A549 (cell line): ENCODE measurements at regions not wholly inside any gene's neighbourhood (a gene's known extent, or its start where the extent isn't known, plus 50 kb on each side); places are given as distances from the start of the nearest gene placed in this dataset.

Source experiments
- CHD4 ChIP-seq: fragments of 200-600 bp; sonication (generic); IDR thresholded peaks from 2 replicates; pipeline ENCODE4 v1.6.1; 2016; ENCODE audit warnings: antibody characterized with exemption, mild to moderate bottlenecking, borderline replicate concordance
- EHMT2 ChIP-seq: fragments of 200-600 bp; sonication (generic); IDR thresholded peaks from 2 replicates; pipeline ENCODE4 v1.6.1; 2016; ENCODE audit warnings: antibody characterized with exemption, low read depth, mild to moderate bottlenecking, moderate library complexity
- EP300 ChIP-seq, 2 experiments: fragments of >200 bp; sonication (Bioruptor Twin); formaldehyde crosslinking; IDR thresholded peaks; 2 replicates in 1 of 2; 3 replicates in 1 of 2; pipeline ENCODE4 v1.6.1; 2016 to 2017
- JUNB ChIP-seq: fragments of >200 bp; sonication (Bioruptor Twin); formaldehyde crosslinking; IDR thresholded peaks from 2 replicates; pipeline ENCODE4 v1.6.1; 2016
- KDM1A ChIP-seq: fragments of 200-600 bp; sonication (generic); IDR thresholded peaks from 2 replicates; pipeline ENCODE4 v1.6.1; 2016; ENCODE audit warnings: low read depth, mild to moderate bottlenecking
- KDM5A ChIP-seq: fragments of 200-600 bp; sonication (generic); IDR thresholded peaks from 2 replicates; pipeline ENCODE4 v1.6.1; 2016; ENCODE audit warnings: antibody characterized with exemption, mild to moderate bottlenecking
- MAX ChIP-seq: IDR thresholded peaks from 2 replicates; pipeline ENCODE4 v1.6.1; 2012
- POLR2A ChIP-seq: IDR thresholded peaks from 2 replicates; pipeline ENCODE4 v1.6.1; 2012; ENCODE audit warnings: mild to moderate bottlenecking, low read length
- RAD21 ChIP-seq, 2 experiments: fragments of >200 bp in 1 of 2; sonication (Bioruptor Twin) in 1 of 2; formaldehyde crosslinking in 1 of 2; IDR thresholded peaks in 1 of 2; conservative IDR thresholded peaks in 1 of 2; 2 replicates in 1 of 2; 3 replicates in 1 of 2; pipeline ENCODE4 v1.6.1; 2012 to 2018; ENCODE audit warnings: inconsistent platforms in 1 of 2
- SREBF2 ChIP-seq: fragments of 450-650 bp; IDR thresholded peaks from 2 replicates; pipeline ENCODE4 v1.6.1; 2014; ENCODE audit warnings: mild to moderate bottlenecking, moderate library complexity
- TF ChIP-seq, protein P1 (sequence below): fragments of >200 bp; sonication (Bioruptor Twin); formaldehyde crosslinking; IDR thresholded peaks from 3 replicates; pipeline ENCODE4 v1.5.1; 2016

- TF ChIP-seq MAX (no peak), JUNB (no peak), POLR2A (no peak), CHD4 (no peak), SREBF2 (no peak), KDM1A (no peak), EP300 (IDR thresholded peaks at IDR 0.05) (no peak), RAD21 (conservative IDR thresholded peaks at IDR 0.05 in 1 of 2, IDR thresholded peaks at IDR 0.05 in 1 of 2) (no peak), EHMT2 (no peak), KDM5A (no peak)
- TF ChIP-seq, protein P1, sequence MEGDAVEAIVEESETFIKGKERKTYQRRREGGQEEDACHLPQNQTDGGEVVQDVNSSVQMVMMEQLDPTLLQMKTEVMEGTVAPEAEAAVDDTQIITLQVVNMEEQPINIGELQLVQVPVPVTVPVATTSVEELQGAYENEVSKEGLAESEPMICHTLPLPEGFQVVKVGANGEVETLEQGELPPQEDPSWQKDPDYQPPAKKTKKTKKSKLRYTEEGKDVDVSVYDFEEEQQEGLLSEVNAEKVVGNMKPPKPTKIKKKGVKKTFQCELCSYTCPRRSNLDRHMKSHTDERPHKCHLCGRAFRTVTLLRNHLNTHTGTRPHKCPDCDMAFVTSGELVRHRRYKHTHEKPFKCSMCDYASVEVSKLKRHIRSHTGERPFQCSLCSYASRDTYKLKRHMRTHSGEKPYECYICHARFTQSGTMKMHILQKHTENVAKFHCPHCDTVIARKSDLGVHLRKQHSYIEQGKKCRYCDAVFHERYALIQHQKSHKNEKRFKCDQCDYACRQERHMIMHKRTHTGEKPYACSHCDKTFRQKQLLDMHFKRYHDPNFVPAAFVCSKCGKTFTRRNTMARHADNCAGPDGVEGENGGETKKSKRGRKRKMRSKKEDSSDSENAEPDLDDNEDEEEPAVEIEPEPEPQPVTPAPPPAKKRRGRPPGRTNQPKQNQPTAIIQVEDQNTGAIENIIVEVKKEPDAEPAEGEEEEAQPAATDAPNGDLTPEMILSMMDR, result no peak
Observed at GRCh38 chr10:15460661-15461060, 89.6 kb upstream of the FAM171A1 start.
